Stimulated activated CD4-positive, alpha-beta T cell treated with anti-CD3 and anti-CD28 coated beads, Interleukin-12 subunit alpha, Interleukin-12 subunit beta, amount 100 ng/mL, for 4 hours (primary cell): ENCODE measurements at regions not wholly inside any gene's neighbourhood (a gene's known extent, or its start where the extent isn't known, plus 50 kb on each side); places are given as distances from the start of the nearest gene placed in this dataset.
"Not testable (repeated sequence)": the region's sequence is repeated elsewhere in the genome, so short reads cannot be mapped to it uniquely, and the experiment has no call there.

ENCODE experiments used
- DNase-seq: peaks from one replicate; pipeline ENCODE4 v3.0.0-alpha.2; 2020

DNA sequence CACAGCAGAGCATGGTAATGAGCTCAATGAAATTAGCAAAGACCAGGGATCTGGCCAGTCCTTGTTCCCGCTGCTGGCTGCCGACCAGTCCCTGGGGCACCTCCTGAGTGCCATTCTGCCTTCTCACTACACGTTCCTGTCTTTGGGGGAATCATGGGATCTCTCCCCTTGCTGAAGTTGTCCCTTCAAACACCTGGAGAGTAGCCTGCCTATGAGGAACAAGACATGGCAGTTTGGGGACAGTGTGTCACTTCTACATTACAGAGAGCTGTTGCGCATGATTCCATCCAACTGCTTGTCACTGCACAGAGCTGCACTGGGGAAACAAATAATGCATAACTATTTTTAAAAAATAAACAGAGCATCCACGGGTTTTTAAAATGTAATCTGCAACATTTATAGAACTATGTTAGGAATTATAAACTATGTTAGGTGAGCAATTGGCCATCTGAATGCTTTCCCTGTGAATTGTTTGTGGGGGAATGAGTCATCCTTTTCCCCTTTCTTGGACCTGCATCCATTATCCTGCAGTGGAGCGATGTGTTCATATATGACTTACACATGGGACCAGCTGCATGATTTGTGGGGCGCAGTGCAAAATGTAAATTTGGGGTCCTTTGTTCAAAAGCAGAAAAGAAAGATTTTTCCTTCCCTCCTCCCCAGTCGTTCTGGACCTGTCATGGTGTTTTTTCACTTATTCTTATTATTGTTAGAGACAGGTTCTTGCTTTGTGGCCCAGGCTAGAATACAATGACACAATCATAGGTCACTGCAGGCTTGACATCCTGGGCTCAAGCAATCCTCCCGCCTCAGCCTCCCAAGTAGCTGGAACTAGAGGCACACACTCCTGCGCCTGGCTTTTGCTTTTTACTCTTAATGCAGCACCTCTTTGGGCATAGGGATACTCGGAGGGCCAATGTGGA is 115.0 kb upstream of the TBL1X start:
- no peak for DNase-seq

DNA sequence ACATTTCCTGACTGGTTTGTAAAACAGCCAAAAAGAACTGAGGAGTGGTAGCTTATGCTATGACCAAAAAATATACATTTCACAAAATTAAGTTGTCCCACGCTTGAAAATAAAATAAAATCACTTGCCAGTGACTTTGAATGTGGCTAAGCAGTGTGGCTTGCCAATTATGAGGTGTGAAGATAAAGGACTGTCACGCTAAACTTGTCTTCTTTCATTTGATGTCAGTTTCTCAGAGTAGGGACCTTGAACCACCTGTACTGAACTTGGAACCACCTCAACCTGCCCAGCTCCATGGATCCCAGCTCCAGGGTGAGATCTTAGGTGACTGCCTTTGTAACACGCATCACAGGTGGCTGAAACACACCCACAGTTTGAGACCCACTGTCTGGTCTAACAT is 113.7 kb upstream of the TBL1X start:
- no peak for DNase-seq

DNA sequence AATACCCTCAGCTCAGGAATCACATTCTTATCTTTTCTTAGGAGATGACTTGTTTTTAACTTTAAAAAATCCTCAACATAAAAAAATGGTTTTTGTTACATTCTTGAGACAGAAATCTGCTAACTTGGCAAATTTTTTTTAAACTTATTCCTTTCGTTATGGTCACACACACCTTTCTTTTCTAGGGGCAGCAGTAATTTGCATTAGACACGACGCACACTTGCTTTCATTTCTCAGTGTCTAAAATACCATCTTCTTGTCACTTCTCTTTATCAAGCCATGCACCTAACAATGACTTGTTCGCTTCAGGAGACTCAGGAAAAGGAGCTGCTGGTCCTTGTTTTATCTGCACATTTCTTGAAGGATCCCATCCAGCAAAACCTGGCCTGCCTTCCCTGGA is 112.6 kb upstream of the TBL1X start:
- DNase-seq = no peak

DNA sequence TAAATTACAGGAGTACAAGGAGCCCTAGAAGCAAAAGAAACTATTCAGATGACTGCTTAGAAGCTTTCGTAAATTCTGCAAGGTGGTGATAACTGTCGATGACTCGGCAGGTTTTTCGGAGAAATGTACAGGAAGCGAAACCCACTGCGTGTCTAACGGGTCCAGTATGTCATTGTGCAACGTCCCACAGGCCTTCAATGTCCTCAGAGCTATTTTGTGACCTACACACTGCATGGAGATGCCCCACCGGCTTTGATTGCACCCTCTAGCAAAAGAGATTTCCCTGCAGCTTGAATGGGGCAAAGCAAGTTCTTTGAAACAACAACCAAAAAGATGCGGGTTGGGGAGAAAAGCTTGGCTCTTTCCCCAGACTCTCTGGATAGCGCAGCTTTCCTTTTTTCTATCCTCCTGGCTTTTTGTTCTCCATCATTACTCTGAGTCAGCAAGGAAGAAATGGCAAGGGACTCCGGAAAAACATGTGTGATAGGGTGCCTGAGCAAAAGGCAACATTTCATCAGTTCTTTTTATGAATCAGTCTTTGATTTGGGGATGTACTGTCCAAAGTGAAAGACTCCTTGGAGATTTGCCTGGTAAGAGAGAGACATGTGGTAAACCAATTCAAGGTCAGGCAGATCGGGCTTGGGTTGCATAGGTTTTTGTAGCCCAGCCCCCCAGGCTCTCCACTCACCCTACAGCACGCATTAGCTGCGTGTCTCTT is 112.0 kb upstream of the TBL1X start:
- no peak for DNase-seq

DNA sequence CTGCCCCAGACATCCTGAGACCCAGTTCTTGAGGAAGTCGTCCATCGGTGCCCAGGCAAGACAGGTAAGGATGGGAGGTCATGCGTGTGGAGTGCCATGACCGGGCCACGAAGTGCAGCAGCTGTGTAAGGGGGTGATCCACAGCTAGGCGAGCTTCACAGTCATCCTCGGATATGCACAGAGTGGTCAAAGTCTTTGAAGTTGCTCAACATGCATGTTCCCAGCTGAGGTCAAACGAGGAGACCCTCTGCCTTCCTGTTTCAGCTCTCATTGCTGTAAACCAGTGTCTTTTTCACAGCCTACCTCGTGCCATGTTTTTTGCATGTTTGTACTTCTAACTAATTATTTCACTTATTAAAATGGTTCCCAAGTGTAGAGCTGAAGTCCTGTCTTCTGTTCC is 109.9 kb upstream of the TBL1X start:
- DNase-seq = no peak

DNA sequence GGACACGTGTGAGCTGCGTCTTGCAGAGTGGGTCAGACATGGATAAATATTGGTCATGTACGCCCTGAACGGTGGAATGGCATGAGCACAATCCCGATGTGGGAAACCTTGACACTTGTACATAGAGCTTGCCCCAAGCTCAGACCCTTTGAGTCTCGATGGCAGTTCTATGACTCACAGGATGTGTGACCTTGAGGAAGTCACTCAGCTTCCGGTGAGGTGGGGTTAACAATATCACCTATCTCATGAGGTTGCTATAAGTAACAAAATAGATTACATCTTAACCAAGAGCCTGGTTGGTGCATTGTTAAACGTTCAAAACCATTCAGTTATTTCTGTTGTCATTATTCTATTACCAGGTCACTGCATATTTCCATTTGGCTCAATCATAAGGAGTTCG is 109.1 kb upstream of the TBL1X start:
- DNase-seq = no peak

DNA sequence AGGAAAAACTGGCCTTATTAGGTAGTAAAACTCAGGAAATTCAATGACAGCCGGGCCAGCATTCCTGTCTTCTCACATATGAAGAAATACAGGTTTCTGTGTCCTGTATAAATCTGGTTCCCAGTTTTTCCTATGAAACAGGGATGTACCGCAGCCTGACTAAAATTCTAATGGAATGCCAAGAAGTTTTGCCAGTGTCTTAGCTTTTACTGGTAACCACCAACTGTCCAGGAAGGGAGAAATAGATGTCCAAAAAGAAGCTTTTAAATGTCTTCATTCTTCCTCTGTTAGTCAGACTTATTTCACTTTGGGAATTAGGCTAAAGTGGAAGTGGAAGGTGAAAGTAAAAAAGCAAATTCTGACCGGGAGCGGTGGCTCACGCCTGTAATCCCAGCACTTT is 108.0 kb upstream of the TBL1X start:
- no peak for DNase-seq

DNA sequence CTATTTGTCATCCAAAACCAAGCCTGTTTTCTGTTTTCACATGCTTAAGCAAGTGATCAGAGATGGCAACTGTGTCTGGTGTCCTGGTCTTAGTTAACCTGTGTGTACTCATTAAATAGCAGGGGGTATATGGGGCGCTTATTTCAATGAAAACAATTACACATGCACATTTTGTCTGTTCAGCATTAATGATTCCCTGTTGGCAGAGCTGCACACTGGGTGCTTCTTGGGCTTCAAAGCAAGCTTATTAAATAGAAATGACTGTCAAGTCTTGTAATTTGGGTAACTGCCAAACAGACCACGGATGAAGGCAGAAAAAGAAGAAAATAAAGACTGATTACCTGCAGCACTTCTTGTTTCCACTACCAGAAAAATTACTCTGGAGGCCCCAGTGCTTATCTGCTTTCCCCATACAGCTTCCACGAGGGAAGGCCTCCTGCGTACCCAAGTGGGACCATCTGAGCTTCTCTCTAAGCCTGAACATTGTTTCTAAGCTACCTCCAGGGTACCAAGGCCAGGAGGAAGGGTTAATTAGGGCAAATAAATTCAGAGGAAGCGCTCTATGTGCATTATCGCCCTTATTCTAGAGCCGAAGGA is 107.2 kb upstream of the TBL1X start:
- no peak for DNase-seq

DNA sequence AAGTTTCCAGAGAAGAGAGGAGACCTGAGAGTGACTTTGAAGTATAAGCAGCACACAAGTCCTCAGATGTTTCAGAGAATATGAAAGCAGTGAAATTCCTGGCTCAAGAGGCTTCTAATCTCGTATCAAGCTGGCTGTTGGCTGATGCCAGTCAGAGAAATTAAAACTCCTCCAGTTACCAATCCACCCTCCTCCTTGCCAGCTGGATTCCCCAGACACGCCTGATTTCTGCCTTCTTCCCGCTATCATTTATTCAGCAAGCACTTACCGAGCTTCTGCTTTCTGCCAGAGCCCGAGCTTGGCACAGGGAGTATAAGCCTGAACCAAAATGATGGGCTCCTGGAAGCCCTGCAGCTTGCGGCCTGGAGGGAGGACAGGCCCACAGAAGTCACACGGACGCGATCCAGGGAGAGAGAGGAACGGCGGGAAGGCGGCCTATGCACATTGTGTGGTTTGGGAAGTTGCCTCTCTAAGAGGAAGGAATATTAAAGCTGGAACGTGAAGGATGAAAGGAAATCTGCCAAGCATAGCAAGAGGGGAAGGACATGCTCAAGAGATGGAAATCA is 102.4 kb upstream of the TBL1X start:
- DNase-seq = no peak

DNA sequence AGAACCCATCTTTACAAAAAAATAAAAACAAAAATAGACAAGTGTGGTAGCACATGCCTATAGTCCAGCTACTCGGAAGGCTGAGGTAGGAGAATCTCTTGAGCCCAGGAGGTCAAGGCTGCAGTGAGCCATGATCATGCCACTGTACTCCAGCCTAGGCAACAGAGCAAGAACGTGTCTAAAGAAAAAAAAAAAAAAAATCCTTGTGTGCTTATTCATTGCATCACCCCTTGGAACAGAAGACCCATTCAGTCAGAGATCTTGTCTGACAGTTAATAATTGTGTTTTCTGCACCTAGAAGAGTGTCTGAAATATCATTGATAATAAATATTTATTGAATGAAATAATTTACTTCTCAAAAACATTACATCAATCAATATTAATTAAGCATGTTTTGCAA is 97.4 kb upstream of the TBL1X start:
- no peak for DNase-seq

DNA sequence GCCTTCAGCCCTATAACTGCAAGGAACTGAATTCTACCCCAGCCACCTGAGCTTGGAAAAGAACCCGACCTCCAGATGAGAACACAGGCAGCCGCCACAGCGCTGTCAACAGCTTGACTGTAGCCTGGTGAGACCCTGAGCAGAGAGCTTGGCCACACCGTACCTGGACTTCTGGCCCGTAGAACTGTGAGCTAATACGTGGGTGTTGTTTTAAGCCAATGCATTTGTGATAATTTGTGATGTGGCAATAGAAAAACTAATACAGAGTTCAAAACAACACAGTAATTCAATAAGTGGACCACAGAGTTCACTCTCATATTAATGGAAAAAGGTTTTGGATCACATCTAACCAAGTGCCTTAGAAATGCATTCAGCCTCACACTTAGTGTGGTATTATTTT is 96.6 kb upstream of the TBL1X start:
- no peak for DNase-seq

DNA sequence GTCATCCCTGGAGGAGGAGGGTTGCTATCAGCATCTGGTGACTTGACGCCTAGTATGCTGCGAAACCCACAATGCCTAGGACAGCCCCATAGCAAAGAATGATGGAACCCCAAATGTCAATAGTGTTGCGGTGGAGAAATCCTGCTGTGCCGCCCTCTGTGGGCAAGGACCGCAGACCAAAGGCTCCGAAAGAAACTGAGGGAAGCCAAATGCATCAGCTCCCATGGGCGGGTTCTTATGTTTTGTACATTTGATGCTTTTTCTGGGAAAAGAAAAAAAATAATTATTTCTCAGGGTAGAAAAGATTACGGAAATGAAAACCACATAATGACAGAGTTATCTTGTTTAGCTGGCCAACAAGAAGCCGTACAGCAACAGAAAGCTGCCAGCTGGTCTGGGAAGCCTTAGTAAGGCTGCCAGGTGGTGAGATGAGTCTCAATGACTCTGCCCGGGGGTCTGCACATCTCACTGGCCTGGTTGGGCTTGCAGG is 95.0 kb upstream of the TBL1X start:
- DNase-seq = no peak

DNA sequence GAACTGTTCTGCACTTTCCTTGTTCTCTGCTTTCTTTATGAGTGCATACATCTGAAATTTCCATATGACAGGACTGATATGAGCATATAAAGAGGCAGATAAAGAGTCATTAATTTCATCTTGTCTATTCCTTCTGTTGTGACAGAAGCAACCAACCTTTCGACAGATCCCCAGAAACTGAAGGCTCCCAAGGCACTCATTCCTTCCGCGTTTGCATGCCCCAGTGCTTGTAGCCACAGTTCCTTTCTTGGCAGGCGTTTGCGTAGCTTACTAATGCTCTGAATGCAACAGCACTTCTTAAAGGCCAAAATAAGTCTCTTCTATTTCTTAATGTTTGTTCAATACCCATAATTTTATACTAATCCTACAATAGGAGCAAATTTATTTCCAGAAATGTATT is 94.0 kb upstream of the TBL1X start:
- no peak for DNase-seq

DNA sequence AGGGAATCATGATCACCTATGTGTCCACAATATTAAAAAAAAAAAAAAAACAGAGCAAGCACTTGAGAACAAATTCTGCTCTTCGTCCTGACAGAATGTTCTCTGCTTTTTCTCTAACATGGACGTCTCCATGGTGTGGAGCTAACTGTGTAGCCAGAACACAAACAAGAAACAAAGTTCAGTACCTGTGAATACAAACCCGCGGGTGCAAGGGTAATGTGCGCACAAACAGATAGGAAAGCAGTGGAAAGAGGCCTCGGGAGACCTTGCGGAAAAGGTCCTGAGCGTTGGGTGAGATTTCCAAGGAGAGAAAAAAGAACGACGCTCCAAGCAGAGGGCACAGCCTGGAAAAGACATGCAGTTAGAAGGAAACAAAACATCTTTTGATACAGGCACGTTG is 92.0 kb upstream of the TBL1X start:
- DNase-seq = no peak

DNA sequence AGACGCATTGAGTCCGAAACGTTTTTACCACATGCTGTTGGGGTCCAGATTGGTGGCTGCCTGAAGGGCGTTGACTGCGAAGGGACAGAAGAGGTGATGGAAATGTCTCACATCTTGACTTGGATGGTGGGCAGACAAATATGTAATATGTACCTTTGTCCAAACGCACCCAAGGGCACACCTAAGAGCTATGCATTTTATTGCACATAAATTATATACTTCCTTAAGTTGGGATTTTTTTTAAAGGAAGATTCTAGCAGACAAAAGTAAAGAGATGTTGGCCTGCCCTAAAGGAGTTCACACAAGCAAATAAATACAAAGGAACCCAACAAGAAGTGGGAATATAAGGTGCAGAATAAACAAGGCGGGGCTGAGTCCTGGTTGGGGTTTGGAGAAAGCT is 91.1 kb upstream of the TBL1X start:
- no peak for DNase-seq

DNA sequence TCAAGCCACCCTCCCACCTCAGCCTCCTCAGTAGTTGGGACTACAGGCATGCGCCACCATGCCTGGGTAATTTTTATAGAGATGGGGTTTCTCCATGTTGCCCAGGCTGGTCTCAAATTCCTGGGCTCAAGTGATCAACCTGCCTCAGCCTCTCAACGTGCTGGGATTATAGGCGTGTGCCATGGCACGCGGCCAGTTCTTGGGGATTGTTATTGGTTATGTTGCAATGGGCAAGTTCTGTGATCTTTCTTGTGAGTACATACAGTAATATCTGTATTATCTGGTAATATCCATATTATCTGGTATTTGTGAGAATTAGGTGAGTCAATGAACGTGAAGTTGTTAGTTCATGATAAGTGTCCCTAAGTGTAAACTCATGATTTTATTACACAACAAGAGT is 90.3 kb upstream of the TBL1X start:
- DNase-seq = no peak

DNA sequence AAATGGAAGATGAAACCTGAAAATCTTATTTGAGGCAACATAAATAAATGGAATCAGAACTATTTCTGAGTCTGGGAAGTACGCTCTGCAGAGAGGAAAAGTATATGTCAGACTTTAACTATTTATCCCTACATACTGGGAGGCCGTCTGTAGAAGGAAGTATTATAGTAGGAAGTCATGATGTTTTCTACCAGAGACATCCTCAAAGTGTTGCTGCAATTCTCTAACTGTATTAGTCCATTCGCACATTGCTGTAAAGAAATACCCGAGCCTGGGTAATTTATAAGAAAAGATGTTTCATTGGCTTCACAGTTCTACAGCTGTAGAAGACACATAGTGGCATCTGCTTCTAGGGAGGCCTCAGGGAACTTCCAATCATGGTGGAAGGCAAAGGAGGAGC is 88.7 kb upstream of the TBL1X start:
- DNase-seq = no peak

DNA sequence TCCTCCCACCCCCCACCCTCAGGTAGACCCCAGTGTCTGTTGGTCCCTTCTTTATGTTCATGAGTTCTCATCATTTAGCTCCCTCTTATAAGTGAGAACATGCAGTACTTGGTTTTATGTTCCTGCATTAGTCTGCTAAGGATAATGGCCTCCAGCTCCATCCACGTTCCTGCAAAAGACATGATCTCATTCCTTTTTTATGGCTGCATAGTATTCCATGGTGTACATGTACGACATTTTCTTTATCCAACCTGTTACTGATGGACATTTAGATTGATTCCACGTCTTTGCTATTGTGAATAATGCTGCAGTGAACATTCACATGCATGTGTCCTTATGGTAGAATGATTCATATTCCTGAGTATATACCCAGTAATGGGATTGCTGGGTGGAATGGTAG is 87.6 kb upstream of the TBL1X start:
- DNase-seq = not testable (repeated sequence)

DNA sequence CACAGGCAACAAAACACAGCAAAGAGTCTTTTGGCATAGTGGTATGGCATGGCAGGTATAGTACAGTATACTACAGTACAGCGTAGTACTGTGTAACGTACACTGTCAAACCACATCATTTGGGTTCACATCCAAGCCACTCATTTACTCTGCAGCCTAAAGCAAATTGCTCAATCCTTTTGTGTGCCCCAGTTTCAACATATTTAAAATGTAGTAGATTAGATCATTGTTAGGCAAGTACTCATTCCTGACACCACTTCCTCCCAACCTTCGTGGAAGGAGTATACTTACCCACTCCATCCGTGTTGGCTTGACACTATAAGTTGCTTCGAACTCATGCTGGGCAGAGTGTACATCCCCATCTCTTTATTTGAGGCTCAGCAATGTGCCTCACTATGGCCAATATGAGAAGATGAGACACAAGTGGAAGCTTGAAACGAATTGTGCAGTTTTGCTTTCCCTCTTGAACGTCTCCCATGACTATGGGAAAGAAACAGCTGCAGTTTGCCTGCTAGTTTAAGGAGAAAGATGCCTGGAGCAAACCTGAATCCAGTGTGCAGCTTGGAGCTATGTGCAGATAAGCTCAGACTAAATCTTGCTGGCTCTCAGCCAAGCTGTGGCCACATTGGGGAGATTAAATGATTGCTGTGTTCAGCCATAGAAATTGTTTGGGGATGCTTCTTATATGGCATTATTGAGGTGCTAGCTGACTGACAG is 85.7 kb upstream of the TBL1X start:
- no peak for DNase-seq

DNA sequence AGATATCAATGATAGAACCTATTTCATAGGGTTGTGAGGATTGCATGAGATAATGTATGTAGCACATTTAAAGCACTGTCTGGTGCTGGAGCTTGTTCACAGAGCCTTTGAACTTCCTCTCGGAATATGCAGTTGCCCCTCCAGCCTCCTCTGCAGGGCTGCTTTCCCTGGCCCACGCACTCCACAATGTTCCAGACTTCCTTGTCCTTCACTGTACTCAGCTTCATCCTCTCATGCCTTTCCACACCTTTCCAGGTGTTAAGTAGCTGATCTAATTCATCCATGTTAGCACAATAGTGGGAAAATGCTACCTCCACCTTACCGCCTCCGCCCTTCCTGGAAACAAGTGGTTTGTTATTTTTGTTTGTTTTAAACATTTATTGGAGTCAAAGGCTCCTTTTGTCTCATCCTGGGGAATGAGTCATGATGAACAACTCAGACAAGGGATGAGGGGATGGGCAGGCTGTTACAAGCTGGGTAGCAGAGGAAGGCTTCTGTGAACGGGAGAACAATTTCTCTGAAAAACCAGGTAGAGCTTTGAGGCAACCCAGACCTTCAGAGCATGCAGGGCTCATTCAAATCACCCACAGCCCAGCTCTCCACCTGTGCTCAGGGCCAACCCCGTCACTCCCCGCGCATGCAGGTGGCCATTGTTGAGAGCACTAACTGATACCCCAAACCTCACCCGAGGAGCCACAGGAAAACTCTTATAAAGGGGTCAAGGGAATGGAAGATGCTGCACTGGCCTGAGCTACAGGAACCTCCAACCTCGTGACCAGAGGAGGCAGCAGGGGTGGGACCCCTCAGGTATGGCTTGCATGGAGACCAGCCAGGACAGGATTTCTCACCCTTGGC is 84.9 kb upstream of the TBL1X start:
- DNase-seq = no peak

DNA sequence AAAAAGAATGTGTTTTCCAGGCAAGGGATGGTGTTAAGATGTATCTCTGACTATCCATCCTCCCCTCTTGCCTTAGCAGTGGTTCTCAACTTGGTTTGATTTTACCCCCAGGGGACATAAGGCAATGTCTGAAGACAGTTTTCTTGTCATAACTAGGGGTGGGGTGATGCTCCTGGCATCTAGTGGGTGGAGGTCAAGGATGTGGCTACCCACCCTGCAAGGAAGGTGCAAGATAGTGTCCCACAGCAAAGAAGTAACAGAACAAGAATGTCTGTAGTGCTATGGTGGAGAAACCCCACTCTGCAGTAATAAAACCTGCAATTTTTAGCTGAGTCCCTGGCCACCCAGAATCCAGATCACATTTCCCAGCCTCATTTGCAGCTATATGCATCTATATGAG is 81.2 kb upstream of the TBL1X start:
- DNase-seq = no peak

DNA sequence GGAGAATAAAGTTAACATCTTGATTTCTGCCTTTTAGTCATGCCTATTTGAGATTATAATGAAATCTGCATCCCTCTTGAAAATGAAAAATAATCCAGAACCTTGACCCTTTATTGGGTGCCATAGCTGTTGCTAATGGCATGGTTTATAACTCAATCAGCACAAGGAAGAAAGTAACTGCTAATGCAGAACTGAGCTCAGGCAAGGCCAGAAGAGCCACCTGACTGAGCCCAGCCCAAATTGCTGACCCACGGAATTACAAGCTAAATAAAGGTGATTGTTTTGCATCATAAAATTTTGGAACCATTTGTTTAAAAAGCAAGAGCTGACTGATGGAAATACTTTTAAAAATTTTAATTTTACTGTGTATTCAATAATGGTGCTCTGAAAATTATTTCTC is 76.4 kb upstream of the TBL1X start:
- no peak for DNase-seq
